Stimulated activated CD8-positive, alpha-beta memory T cell treated with anti-CD3 and anti-CD28 coated beads, Interleukin-12 subunit alpha, Interleukin-12 subunit beta, amount 100 ng/mL, for 24 hours (primary cell): ENCODE measurements at regions not wholly inside any gene's neighbourhood (a gene's known extent, or its start where the extent isn't known, plus 50 kb on each side); places are given as distances from the start of the nearest gene placed in this dataset.
"Not testable (repeated sequence)": the region's sequence is repeated elsewhere in the genome, so short reads cannot be mapped to it uniquely, and the experiment has no call there.

Experiments
- DNase-seq: peaks from one replicate; pipeline ENCODE4 v3.0.0-alpha.2; 2020; ENCODE audit errors: extremely low read depth

GRCh38 chr6:6724539-6725467 lies 136.3 kb downstream of the LY86 start:
- DNase-seq: no peak

DNA sequence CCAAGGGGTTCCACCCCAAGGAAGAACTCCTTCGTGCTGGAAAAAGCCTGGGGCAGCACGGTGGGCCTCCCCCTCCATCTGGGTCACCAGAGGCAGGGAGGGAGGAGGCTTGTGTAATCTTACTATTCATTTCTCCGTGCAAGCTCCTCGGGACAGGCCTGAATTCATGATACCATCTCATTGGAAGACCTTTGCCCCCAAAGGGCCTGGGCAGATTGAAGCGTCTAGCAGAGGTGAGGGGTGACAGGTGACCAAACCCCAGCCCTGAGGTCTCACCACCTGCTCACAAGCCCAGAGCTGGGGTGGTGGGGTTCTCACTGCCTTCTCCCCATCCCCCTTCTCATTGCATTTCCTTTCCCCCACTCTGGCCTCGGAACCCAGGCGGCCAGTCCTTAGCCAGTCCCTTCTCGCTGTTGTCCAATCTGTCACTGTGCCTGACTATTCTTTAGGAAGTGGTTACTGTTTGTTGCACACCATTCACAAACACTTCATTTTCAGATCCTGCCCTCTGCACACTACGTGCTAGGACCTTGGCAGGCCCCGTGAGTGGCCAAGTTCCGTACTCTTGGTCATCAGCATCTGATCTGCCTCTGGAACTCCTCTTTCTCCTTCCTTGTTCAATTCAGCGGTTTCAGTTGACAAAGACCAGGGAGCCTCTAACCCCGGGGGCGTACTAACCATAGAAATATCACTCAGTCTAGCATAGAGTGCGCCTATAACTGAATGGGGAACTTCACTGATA lies 137.1 kb downstream of the LY86 start:
- DNase-seq: no peak

DNA sequence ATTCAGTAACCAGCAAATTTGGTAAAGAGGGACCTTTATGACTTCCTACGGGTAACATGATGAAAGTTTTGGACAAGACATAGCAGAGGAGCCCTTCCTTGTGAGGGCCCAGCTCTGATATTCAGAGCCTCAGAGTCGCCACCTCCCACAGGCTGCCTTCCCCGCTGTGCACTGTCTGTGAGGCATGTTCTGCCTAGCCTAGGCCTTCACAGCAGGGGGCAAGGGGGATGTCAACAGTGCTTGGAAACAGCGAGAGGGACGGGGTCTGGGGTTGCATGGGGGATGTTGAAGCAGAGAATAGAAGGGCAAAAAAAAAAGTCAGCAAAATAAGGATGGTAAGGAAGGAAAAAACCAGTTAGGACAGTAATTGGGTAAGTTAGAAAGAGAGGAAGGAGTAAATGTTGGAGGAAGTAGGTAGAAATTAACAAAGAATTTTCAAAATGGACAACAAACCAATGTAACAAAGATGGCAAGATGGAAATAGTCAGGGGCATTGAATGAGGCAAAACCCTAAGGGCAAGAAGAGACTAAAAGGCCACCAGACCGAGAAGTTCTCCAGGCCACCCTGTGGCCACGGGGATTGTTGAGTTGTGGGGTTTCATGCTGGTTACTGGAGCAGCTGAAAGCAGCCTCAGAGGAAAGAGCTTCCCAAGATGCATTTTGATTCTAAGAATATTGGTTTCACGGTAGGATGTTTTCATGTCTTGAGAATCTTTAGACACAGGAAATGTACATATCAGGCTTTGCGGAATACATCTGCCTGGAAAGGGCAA lies 139.8 kb downstream of the LY86 start:
- no peak for DNase-seq

DNA sequence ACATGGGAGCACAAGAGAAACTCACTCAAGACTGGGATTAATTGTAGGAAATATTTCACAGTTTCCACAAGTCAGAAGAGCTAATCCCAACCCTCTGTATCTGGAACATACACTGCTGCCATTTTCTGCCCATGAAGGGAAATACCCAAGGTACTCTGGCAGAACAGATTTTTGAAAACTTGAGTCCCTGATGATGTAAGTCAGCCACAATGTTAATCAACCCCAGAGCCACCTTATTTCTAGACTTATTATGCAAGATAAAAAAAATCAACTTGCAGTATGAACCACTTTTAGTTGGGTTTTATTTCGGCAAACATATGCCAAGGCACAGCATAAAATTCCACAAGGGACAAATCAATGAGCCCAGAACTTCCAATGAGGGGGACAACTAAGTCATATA lies 141.5 kb downstream of the LY86 start:
- DNase-seq: no peak

- no peak for DNase-seq
Observed at GRCh38 chr6:6730831-6731230, 142.3 kb downstream of the LY86 start.

GRCh38 chr6:6734479-6735465 lies 146.3 kb downstream of the LY86 start:
- no peak for DNase-seq

GRCh38 chr6:6736791-6737654 lies 148.5 kb downstream of the LY86 start:
- DNase-seq: no peak

DNA sequence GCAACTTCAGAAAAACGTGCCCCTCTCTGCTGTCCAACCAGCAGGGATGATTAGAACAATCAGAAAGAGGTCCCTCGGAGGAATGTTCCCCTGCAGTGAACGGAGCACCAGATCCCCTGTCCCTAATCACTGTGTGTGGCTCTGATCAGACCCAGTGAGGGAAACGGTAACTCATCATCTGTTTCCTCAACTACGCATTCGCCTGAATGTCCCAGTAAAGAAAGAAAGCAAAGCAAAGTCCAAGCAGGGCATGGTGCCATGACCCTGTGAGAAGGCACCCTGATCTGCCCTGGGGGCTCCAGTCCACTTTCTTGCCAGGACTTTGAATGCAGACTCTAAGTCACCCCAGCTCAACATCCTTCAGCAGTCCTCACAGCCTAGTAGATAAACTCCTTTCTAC lies 149.2 kb downstream of the LY86 start:
- DNase-seq: no peak

DNA sequence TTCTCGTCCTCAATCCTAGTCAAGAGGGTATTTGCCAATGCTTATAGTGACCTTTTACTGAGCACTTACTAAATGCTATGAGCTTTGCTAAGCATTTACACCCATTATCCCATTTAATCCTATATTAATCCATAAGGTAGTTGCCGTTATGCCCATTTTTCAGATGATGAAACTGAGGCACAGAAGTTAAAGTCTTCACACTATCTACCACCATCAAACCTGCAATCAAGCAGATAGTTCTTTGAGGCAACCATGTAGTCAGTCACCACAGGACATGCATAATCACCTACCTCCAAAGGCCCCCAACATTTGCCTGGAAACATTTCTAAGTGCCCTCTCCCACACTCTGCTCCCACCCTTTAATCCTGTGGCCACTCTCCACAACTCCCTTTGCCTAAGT lies 149.6 kb downstream of the LY86 start:
- DNase-seq: no peak

GRCh38 chr6:6738922-6739716 lies 150.6 kb downstream of the LY86 start:
- no peak for DNase-seq

DNA sequence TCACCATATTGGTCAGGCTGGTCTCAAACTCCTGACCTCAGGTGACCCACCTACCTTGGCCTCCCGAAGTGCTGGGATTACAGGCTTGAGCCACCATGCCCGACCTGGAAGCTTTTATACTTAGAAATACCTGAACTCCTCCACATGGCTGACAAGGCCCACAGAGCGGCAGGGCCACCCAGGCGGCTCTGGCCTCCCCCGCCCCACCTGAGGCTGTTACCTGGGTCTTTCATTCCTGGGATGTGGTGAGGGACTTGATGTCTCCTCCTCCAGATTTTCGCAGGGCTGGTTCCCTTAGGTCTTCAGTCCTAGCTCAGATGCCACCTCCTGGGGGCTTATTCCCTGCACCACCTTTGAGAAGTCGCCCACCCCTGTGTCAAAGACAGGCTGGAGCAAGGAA lies 152.1 kb downstream of the LY86 start:
- DNase-seq: no peak

- DNase-seq: no peak
Observed at GRCh38 chr6:6741264-6741663, 152.7 kb downstream of the LY86 start.

DNA sequence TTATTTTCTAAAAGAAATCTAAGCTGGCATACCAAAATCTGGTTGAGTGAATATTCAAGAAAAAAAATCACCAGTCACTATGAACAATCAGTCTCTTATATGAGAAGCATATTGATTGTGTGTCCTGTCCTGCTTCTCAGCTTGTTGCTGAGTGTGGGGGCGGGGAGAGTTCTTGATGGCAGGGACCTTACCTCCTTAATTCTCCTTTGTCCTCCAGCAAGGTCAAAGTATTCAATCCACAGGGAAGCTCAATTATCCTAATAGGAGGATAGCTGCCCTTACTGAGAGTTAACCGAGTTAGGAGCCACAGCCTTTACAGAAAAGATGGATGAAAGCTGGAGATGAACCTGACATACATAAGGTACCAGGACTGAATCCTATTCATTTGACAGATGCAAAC lies 154.0 kb downstream of the LY86 start:
- no peak for DNase-seq

GRCh38 chr6:6744551-6744950 lies 156.0 kb downstream of the LY86 start:
- DNase-seq: no peak

GRCh38 chr6:6745637-6746332 lies 157.3 kb downstream of the LY86 start:
- DNase-seq: not testable (repeated sequence)

- no peak for DNase-seq
Observed at GRCh38 chr6:6746333-6746969, 157.9 kb downstream of the LY86 start.

GRCh38 chr6:6746970-6747338 lies 158.4 kb downstream of the LY86 start:
- no peak for DNase-seq

GRCh38 chr6:6747371-6747770 lies 158.9 kb downstream of the LY86 start:
- no peak for DNase-seq
